GM21619 (cell line): ENCODE measurements at regions not wholly inside any gene's neighbourhood (a gene's known extent, or its start where the extent isn't known, plus 50 kb on each side); places are given as distances from the start of the nearest gene placed in this dataset.

Experiments used
- ATAC-seq: cut with Tn5 transposase; IDR thresholded peaks from one replicate; pipeline ENCODE4 v1.9.1; 2021; ENCODE audit not compliant: unreplicated experiment

GRCh38 chr7:135831455-135832195 is 83.0 kb upstream of the FAM180A start:
- ATAC-seq = no peak

DNA sequence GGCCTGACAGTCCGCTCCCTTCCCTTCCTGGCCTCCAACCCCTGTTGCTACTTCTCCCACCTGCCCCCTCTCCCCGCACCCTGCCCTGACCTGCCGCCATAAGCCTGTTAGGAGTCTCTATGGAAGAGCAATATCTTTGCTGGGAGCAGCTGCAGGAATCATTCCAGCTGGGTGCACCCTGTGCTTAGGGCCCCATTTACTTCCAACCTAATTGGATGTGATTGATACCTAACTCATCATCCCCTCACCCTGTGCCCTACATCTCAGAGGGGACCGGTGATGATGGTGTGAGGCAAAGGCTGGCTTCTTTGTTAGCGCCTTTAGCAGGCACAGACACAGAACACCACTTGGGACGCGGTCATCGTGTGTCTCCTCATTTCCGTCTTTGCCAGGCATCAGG is 80.0 kb upstream of the FAM180A start:
- ATAC-seq = no peak

GRCh38 chr7:135827391-135827790 is 78.8 kb upstream of the FAM180A start:
- no peak for ATAC-seq

GRCh38 chr7:135825406-135825805 is 76.8 kb upstream of the FAM180A start:
- no peak for ATAC-seq

- no peak for ATAC-seq
Observed at GRCh38 chr7:135822376-135822775, 73.8 kb upstream of the FAM180A start.

- ATAC-seq = no peak
Observed at GRCh38 chr7:135817583-135817982, 69.0 kb upstream of the FAM180A start.

GRCh38 chr7:135815033-135815432 is 66.4 kb upstream of the FAM180A start:
- ATAC-seq = no peak

DNA sequence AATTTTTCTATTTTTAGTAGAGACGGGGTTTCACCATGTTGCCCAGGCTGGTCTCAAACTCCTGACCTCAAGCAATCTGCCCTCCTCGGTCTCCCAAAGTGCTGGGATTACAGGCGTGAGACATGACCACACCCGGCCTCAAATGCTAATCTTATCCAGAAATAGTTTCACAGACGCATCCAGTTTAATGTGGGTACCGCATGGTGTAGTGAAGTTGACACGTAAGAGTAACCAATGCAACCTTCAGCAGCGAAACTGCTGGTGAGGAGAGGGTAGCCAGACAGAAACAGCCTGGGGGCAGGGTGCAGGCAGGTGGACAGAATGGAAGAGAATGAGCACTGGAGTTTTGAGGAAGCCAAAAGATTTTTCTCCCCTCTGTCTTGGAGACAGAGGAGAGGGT is 63.5 kb upstream of the FAM180A start:
- ATAC-seq = no peak

- no peak for ATAC-seq
Observed at GRCh38 chr7:135811506-135811905, 62.9 kb upstream of the FAM180A start.

DNA sequence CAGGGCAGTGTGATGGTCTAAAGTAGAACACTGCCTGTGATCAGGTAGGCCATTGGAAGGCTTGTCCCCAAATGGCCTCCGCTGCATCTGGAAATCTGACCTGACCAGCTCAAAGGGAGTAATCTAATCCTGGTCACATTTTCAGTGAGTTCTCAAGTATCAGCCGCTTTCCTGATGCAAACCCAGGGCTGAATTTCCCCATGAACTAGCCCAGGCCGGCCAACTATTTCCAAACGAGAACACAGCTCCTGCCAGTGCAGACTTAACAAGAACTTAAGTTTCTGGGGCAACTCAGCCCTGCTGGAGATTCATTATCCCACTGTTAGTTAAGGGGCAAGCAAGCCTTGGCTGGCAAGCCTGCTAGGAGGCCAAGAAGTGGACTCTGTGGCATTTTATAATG is 59.6 kb upstream of the FAM180A start:
- ATAC-seq = no peak

- no peak for ATAC-seq
Observed at GRCh38 chr7:135803143-135803542, 54.5 kb upstream of the FAM180A start.

- ATAC-seq = no peak
Observed at GRCh38 chr7:135802697-135803096, 54.1 kb upstream of the FAM180A start.

DNA sequence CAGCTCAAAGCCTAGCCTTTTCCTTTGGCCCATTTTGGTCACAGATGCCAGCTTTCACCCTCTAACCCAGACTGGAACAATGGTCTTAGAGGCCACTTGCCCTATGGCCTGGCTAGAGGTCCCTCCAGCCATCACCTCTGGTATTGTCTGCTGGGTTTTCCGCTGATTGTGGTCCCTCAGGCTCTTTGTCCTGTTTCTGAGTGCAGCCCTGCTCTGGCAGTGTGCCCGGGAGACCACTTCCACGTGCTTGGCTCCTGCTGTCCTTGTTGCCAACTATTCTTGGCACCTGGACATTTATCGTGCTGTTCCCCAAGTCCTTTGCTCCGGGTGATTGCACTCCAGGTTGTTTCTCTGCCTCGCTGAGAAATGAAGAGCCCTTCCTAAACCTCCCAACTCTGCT is 53.3 kb upstream of the FAM180A start:
- ATAC-seq = no peak

DNA sequence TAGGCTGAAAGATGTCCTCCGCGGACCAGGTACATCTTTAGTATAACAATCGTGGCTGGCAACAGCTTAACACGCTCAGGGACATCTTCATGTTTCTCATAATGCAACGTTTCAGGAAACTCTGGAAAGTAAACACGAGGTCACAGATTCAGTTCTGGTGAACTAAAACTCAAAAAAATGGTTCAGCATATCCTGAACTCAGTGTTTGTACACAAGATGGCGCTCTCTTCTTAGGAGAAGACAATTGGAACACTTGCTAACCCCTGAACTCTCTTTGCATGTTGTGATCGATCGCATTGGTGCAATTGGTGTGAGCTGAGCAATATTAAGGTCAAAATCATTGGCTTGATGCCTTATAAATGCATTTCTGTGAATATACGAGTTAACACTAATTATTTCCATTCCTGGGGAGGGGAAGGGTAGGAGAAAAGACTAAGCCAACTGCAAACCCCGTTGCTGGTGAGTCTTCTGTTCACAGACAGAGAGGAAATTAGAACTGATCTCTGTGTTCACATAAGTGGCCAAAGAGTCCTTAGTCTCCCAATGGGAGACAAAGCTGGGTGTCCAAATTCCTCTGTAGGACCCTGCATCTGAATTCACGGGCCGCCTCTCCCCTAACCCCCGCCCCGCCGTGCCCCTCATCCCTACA is 52.6 kb upstream of the FAM180A start:
- peak; percentile 90 for ATAC-seq

- no peak for ATAC-seq
Observed at GRCh38 chr7:135800560-135800959, 51.9 kb upstream of the FAM180A start.

GRCh38 chr7:135799881-135800280 is 51.3 kb upstream of the FAM180A start:
- no peak for ATAC-seq
